H1 (cell line): ENCODE measurements at regions not wholly inside any gene's neighbourhood (a gene's known extent, or its start where the extent isn't known, plus 50 kb on each side); places are given as distances from the start of the nearest gene placed in this dataset.

ENCODE experiments used
- BCL11A ChIP-seq, 2 experiments: IDR thresholded peaks; one replicate each; pipeline ENCODE4 v1.6.1; 2011; ENCODE audit warnings: low read depth in 2 of 2, low read length in 2 of 2, mild to moderate bottlenecking in 2 of 2
- CBX5 ChIP-seq: fragments of 300-800, 300-1000 bp; sonication (generic); IDR thresholded peaks from 2 replicates; pipeline ENCODE4 v1.7.1; 2016; ENCODE audit warnings: antibody characterized with exemption, low read length, low read depth
- CEBPB ChIP-seq: IDR thresholded peaks from 2 replicates; pipeline ENCODE4 v1.6.1; 2012; ENCODE audit warnings: low read depth, low read length
- CHD1 ChIP-seq: IDR thresholded peaks from 2 replicates; pipeline ENCODE4 v1.6.1; 2012; ENCODE audit warnings: low read depth, low read length, improper control_type of control experiment
- CTBP2 ChIP-seq: IDR thresholded peaks from 2 replicates; pipeline ENCODE4 v1.7.0; 2011; ENCODE audit warnings: borderline replicate concordance, mild to moderate bottlenecking, moderate library complexity, mixed read lengths, low read length; ENCODE audit not compliant: insufficient read depth, insufficient read length
- CTCF ChIP-seq, 3 experiments: IDR thresholded peaks; 1 replicate in 2 of 3; 2 replicates in 1 of 3; pipeline versions ENCODE4 v1.5.1 to v1.6.1; 2011; ENCODE audit warnings: low read length in 3 of 3, mild to moderate bottlenecking in 3 of 3, inconsistent platforms in 2 of 3, low read depth in 1 of 3, moderate library complexity in 1 of 3; ENCODE audit not compliant: insufficient read depth in 1 of 3; ENCODE audit errors: control extremely low read depth in 1 of 3
- JUND ChIP-seq: IDR thresholded peaks from 2 replicates; pipeline ENCODE4 v1.6.1; 2011; ENCODE audit warnings: mild to moderate bottlenecking, improper control_type of control experiment, low read length
- POLR2A ChIP-seq, 2 experiments: IDR thresholded peaks; 1 replicate in 1 of 2; 2 replicates in 1 of 2; pipeline ENCODE4 v1.6.1; 2011; ENCODE audit warnings: low read depth in 2 of 2, low read length in 2 of 2, mild to moderate bottlenecking in 2 of 2; ENCODE audit errors: control extremely low read depth in 1 of 2
- POLR2AphosphoS5 ChIP-seq: IDR thresholded peaks from 2 replicates; pipeline ENCODE4 v1.6.1; 2011; ENCODE audit warnings: low read depth, low read length
- SP1 ChIP-seq: IDR thresholded peaks from 2 replicates; pipeline ENCODE4 v1.6.1; 2011; ENCODE audit warnings: low read depth, low read length
- TAF1 ChIP-seq: IDR thresholded peaks from 2 replicates; pipeline ENCODE4 v1.6.1; 2011; ENCODE audit warnings: mild to moderate bottlenecking, low read depth, low read length
- TCF12 ChIP-seq: IDR thresholded peaks from 2 replicates; pipeline ENCODE4 v1.6.1; 2011; ENCODE audit warnings: low read depth, mild to moderate bottlenecking, low read length

- TF ChIP-seq POLR2A (IDR thresholded peaks at IDR 0.05; ENCODE audit: control extremely low read depth in 1 of 2, low read depth in 2 of 2, low read length in 2 of 2), result no peak
- no peak for TF ChIP-seq CTCF (IDR thresholded peaks at IDR 0.05; ENCODE audit: control extremely low read depth in 1 of 3, insufficient read depth in 1 of 3, low read depth in 1 of 3, low read length in 3 of 3)
- TF ChIP-seq CBX5, result no peak
- TF ChIP-seq CEBPB, result no peak
- no peak for TF ChIP-seq SP1
- TF ChIP-seq TCF12, result no peak
- TF ChIP-seq POLR2AphosphoS5, result no peak
- no peak for TF ChIP-seq CHD1
- no peak for TF ChIP-seq CTBP2
- no peak for TF ChIP-seq TAF1
- no peak for TF ChIP-seq JUND
- no peak for TF ChIP-seq BCL11A (IDR thresholded peaks at IDR 0.05; ENCODE audit: low read depth in 2 of 2, low read length in 2 of 2)
Measured at GRCh38 chr10:58017719-58018367, 249.9 kb downstream of the IPMK start.
